AG10803 (cell line): ENCODE measurements at regions not wholly inside any gene's neighbourhood (a gene's known extent, or its start where the extent isn't known, plus 50 kb on each side); places are given as distances from the start of the nearest gene placed in this dataset.

Experiments
- DNase-seq: peaks from one replicate; pipeline ENCODE4 v3.0.0; 2010; ENCODE audit warnings: low read depth
- H3K4me3 ChIP-seq: 2 replicates; pipeline ENCODE4 v1.5.1; 2011; ENCODE audit warnings: mild to moderate bottlenecking, low read length, control low read depth
- CTCF ChIP-seq: conservative IDR thresholded peaks from 2 replicates; pipeline ENCODE4 v1.5.1; 2011; ENCODE audit warnings: mild to moderate bottlenecking, low read length, control low read depth, inconsistent platforms

- no peak for DNase-seq
- TF ChIP-seq CTCF, result no peak
- no peak overlapping the region for H3K4me3 ChIP-seq
Measured at GRCh38 chr7:156121434-156121833, 309.2 kb upstream of the SHH start.

- no peak for DNase-seq
- no peak for TF ChIP-seq CTCF
- no peak overlapping the region for H3K4me3 ChIP-seq
Measured at GRCh38 chr7:156120552-156120951, 308.3 kb upstream of the SHH start.

GRCh38 chr7:156119771-156120170 lies 307.5 kb upstream of the SHH start:
- DNase-seq, result no peak
- no peak for TF ChIP-seq CTCF
- H3K4me3 ChIP-seq, result no peak overlapping the region

GRCh38 chr7:156118248-156118645 lies 306.0 kb upstream of the SHH start:
- no peak for DNase-seq
- H3K4me3 ChIP-seq, result no peak overlapping the region
- no peak for TF ChIP-seq CTCF

GRCh38 chr7:156117542-156118247 lies 305.4 kb upstream of the SHH start:
- no peak overlapping the region for H3K4me3 ChIP-seq
- DNase-seq, result no peak
- no peak for TF ChIP-seq CTCF

- TF ChIP-seq CTCF, result no peak
- DNase-seq, result no peak
- H3K4me3 ChIP-seq, result no peak overlapping the region
Measured at GRCh38 chr7:156116514-156117215, 304.4 kb upstream of the SHH start.

GRCh38 chr7:156115582-156115981 lies 303.3 kb upstream of the SHH start:
- TF ChIP-seq CTCF, result no peak
- H3K4me3 ChIP-seq, result no peak overlapping the region
- DNase-seq, result no peak
